ENCODE measurements at regions not wholly inside any gene's neighbourhood (a gene's known extent, or its start where the extent isn't known, plus 50 kb on each side); places are given as distances from the start of the nearest gene placed in this dataset.

DNA sequence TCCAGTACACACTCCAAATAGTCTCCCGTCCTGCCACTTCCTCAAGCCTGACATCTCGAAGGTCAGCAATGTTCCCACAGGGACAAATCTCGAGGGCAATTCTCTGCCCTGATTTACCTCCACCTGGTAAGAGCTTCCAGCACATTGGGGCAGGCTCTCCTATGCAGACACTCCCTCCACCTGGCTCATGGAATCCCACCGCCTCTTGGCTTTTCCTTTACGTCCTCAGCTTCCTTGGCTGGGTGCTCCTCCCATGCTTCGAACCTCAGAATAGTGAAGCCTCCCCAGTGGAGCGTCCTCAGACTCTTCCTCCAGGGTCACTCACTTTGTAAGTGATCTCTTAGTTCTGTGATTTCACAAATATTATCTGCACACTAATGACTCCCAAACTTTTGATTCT is 205.2 kb upstream of the ECI2 start:
- TF ChIP-seq CTCF (conservative IDR thresholded peaks at IDR 0.05; ENCODE audit: low read length) (no peak), EZH2phosphoT487 (IDR thresholded peaks at IDR 0.05; ENCODE audit: borderline replicate concordance, low read depth, low read length) (no peak)
